GM18508 (cell line): ENCODE measurements at regions not wholly inside any gene's neighbourhood (a gene's known extent, or its start where the extent isn't known, plus 50 kb on each side); places are given as distances from the start of the nearest gene placed in this dataset.

Source experiments
- ATAC-seq: cut with Tn5 transposase; IDR thresholded peaks from one replicate; pipeline ENCODE4 v1.9.1; 2021; ENCODE audit warnings: moderate number of reproducible peaks; ENCODE audit not compliant: insufficient read depth, unreplicated experiment

DNA sequence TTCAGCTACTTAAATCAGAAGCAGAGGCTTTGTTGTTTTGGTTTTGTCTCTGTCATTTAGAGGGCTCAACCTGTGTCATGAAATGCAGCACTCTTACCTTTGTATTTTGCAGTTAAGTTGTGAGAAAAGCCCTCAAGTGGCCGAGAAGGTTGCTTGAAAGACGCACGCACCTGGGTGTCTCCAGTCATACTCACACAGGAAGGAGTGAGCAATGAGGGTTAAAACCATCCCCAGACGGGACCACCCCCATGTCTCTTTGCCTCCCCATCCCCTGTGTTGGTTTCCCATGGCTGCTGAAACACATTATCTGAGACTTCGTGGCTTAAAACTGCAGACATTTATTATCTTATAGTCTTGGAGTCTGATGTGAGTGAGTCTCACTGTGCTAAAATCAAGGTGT lies 376.1 kb upstream of the CFAP20DC start:
- ATAC-seq: no peak

DNA sequence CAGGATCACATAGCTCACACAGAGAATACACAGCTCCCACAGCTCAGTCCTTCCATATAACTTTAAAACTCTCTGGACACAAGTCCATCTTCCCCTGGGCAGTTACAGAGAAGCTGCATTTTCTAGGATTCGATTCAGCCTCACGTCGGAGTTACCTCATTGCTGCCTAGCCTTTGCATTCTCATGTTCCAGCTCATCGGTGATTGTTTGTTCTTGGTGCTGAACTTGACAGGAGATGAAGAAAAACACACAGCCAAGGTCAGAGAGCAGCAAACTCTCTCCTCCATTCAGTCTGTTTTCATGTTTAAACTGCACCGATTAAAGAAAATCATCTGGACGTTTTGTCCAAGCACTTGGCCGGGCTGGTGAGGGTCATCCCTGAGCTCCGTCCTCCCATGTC lies 375.5 kb upstream of the CFAP20DC start:
- no peak for ATAC-seq

DNA sequence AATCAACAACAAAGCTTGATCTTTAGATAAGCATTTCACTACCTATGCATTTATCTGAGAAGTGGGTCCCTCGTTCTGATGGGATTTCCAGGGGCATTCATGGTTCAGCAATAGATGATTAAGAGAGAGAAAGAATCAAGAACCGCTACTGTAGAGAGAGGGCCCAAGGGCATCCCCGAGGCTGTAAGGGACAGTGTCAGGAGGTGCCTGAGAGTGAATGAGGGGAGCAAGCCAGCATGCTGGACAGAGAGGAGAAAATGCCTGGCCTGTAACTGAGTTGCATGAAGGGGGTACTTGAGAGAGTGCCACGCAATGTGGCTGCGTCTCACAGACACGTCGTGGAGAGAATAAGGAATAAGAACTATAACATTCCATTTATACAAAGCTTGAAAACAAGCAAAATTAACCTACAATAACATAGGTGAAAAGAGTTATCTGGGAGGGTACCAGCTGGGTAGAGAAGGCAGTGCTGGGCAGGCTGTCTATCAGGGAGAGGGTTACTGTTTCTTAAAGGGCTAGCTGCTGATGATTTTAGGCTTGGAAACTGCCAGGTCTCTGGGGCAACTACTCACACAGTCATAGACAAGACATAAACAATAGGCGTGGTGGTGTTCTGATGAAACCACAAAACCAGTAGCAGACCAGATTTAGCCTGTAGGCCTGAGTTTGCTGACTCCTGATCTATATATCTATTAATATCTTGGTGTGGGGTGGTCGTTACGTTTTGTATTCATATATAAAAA lies 374.6 kb upstream of the CFAP20DC start:
- no peak for ATAC-seq

DNA sequence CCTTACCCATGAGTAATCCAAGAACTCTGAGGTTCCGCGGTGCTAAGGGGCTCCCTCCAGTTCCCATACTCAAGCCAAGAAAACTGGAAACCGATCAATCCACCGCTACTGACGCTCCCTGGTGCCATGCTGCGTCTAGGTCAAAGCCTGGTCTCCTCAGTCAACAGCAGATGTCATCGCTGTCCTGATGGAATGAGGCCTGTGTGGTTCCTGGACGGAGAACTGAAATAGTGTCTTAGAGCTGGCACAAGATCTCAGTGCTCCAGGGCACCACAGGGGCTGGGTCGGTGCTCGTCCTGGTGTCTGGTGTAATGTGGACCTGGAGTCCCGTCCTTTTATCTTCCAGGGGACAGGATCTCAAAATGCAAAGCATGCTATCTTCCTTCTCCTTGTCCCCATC lies 373.9 kb upstream of the CFAP20DC start:
- ATAC-seq: no peak

DNA sequence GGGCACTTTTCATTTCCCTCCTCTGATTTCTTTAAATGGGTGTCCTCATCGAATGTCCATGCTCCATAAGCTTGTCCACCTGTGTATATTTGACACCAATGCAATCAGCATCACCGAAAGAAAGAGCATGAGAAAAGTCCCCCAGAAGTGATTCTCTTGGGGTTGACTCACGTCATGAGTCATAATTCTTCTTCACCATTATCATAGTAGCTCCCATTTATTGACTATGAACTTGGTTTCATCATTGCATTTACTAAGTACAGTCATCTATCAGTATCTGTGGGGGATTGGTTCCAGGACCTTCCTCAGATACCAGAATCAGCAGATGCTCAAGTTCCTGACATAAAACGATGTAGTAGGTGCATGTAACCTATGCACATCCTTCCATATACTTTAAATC lies 372.5 kb upstream of the CFAP20DC start:
- ATAC-seq: no peak

DNA sequence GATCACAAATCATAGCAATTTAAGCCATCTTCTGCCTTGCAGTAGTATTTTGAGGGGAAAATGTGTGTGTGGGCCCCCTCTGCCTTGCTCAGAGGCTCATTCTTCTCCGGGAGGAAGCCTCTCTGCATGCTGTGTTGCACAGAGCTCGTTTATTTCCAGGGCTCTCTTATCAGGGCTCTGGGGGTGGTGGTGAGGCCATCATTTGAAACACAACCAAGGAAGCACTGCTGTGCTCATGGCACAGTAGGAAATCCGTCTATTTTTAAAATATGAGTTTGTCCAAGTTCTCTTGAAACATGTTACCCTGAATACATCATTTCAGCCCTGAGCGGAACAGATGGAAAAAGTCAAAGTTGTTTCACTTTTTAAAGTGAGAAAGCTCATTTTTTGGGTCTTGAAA lies 369.0 kb upstream of the CFAP20DC start:
- no peak for ATAC-seq

DNA sequence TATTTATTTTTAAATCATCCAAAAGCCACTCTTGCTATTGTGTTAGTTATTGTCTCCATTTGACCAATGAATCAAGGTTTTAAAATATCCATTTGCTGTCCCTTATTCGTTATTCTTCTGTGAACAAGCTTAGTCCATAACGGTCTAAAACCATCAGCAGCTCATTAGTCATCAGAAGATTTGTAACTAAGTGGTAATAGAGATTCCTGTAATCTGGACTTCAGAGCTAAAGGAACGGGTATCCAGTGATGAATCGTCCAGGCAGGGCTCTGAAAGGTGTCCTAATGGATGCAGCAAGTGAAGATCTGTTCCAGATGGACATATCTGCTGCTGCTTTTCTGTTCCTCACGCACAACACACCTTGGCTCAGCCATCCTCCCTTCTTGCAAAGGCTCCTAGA lies 362.7 kb upstream of the CFAP20DC start:
- no peak for ATAC-seq

DNA sequence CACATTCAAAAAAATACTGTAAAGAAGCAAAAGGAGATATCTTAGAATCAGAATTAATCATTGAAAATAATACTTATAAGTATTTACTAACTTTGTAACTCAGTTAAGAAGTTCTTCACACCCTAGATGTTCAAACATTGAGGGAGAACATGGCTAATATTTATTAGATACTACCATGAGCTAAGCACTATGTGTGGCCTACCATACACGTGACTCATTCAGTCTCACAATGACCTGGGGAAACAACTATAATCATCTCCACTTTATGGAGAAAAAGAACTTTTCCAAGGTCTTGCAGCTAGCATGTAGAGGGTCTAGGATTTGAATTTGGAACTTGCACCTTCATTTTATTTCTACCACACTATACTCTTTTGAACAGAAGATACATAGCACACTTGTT lies 361.9 kb upstream of the CFAP20DC start:
- ATAC-seq: no peak

DNA sequence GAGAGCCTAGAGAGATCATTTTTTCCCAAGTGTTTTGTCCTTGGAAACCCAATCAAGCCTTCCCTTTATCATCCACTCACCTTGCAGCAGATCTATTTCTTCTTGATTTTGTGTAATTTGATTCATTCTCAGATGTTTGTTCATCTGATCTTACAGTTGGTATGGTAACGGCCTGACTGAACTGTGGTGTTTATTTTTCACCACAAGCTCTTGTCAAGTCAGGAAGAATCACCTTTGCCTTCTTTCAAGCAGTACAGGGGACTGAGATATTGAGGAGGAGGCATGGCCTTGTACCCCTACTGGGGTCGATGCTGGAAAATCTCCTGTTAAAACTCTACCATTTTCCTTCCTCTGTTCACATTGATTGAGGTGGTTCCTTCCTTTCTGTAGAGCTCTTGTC lies 361.4 kb upstream of the CFAP20DC start:
- no peak for ATAC-seq

DNA sequence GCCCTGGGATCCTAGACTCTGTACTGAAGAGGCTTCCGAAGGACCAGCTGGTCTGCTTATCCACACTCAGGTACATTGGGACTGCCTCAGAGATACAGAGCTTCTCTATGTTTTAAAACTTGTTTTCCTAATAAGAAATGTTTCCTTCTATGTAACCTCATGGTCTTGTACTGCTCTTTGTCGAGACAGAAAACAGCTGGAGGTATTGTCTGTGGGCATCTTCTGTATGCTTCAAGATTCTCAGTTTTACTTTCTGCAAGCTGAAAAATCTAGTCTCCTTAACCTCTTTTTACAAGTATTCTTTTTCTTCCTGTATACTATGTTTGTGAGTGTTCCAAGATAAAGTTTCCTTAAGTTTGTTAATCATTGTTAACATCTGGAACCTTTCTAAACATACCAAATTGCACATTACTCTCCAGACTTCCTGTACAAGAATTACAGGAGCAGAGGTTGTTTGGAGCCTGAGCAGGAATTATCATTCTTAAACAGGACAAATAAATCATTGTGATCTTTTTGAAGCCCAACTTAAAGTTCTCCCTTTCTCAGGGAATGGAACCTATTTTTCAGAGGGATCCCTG lies 358.3 kb upstream of the CFAP20DC start:
- ATAC-seq: no peak

DNA sequence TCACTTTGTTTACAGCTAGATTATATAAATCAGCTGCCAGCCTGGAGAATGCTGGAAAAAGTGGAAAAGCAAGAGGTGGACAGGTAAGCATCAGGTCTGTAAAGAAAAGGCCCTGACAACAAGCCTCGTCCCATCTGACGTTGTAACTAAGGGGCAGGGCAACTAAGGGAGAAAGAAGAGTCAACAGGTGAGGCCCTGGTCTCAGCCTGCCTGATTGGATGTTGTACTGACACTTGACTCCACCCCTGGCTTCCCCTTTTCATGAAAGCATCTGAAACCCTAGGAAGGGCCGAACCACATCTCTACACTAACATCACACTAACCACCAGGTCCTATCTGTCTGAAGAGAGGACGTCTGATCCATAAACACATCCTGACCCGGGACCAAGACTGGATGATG lies 357.6 kb upstream of the CFAP20DC start:
- ATAC-seq: no peak

DNA sequence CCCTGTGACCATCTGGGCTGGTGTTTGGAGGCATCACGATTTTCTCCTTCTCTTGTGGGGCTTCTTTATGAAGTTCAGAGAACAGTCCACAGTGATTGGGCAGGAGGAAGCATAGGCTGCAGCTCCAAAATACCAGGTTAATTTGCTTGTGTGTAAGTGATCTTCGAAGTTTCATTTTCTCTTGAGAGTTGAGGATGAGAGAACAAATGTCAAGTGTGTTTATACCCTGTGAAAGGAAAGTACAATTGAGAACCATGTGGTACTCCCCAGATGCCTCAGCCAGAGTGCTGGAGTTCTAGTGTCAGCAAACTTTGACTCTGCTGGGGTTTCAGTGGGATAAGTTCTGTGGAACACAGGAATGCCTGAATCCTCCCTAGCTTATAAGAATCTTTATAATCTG lies 357.1 kb upstream of the CFAP20DC start:
- no peak for ATAC-seq

DNA sequence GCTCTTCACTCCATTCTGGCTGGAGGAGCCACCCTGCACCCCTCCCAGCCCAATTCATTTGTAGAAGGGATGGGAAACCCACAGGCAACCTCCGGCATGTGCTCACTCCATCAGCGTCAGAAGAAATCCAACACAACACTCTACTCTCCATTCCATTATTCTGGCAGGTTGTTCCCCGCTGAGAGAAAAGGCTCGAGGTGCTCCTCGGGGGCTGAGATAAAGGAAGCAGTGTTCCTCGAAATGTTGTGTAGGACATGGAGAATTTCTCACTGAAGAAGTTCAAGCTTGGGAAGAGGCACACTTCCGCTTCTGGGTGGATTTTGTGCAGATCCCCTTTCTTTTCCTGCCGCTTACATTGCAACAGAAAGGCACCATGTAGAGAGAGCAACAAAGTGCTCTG lies 355.0 kb upstream of the CFAP20DC start:
- ATAC-seq: no peak

DNA sequence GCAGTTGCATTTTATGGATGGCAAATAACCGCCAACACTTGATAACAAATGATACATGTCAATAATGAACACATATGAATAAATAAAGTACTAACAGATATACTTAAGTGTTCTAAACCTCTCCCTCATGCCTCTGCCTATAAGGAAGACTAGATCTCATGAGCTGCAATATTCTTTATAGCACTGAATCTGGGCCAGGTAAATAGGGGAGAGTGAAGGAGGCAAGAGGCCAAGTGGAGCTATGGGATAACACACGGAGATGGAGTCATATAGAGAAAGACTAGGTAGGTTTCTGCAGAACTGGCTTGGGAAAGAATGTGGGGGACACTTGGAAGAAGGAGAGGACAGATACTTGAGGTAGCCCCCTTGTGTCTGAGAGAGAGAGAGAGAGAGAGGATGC lies 354.2 kb upstream of the CFAP20DC start:
- no peak for ATAC-seq

DNA sequence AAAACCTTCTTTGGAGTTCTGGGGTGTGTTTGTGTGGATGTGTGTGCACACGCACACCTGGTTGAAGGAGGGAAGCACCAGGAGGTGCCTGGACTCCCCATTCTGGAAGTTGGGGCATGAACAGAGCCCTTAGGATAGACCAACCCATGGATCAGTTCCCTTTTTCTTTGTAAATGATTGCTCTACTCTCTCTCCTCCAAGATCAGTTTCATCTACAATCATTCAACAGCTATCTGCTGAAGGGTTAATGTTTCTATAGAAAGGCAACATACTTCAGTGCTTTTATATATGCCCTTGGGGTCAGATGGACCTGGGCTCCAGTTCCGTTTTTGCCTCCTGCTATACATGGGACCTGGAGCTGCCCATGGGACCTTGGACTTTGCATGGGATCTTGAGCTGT lies 352.1 kb upstream of the CFAP20DC start:
- ATAC-seq: no peak

DNA sequence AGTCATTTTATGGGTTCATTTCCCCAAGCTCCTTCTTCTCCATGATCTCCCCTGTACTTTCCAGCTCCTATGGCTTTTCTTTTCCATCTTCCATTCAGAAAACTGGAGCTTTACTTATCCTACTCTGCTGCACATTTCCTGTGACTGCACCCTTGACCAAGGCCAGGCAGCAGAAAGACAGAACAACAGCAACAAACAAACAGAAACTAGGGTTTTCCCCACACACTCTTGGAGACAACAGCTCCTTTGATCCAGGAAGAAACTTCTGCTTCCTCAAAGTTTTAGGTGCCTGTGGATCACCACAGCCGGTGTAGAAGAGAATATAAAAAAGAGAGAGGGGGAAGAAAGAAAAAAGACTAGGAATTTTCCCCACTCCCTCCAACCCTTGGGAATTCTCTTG lies 342.3 kb upstream of the CFAP20DC start:
- ATAC-seq: no peak

DNA sequence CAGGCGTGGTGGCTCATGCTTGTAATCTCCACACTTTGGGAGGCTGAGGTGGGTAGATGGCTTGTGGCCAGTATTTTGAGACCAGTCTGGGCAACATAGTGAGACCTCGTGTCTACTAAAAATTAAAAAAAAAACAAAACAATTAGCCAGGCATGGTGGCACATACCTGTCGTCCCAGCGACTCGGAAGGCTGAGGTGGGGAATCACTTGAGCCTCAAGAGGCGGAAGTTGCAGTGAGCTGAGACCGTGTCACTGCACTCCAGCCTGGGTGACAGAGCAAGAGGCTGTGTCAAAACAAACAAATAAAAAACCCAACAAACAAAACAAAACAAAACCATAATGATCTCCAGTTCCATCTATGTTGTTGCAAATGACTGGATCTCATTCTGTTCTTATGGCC lies 341.3 kb upstream of the CFAP20DC start:
- ATAC-seq: no peak

DNA sequence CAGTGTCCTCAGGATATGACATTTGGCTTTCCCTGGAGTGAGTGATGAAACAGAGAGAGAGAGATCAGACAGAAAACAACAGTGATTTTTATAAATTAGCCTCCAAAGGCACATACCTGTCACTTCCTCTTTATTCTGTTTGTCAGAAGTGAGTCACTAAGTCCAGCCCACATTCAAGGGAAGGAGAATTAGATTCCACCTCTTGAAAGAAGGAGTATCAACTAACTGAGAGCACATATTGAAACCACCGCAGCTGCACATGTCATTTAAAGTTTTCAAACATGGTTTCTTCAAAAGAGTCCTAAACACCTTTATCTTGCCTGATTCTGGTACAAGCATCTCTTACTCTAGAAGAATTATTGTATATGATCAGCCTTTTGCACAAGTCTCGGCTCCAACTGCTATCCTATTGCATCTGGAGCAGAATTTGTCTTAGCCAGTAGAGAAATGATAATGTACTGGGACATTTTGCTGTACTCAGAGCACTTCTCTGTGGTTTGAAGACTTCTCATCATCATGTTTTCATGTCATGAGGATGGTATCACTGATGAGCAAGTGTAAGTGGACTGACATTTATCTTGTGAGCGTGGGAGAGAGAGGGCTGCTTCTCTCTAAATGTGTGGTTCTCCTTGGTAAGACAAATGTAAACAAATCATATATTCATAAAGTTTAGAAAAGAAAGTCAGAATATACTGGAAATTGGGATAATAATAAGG lies 338.9 kb upstream of the CFAP20DC start:
- ATAC-seq: no peak

DNA sequence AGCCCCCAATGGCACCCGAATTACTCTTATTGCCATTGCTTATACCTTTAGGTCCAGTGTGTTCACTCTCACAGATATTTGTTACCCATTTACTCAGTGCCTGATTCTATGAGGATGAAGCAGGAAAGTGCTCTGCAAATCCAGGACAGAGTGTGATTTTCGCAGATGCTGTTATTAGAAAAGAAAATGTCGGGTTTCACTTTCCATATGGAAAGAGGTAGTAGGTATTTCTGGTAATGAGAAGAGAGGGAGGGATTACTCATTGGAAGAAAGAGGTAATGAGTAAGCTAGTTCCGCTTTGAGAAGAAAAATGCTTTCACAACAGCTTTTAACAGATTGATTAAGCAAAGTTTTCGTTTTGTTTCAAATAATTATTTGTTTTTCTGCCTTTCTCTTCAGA lies 336.3 kb upstream of the CFAP20DC start:
- ATAC-seq: peak; percentile 87

DNA sequence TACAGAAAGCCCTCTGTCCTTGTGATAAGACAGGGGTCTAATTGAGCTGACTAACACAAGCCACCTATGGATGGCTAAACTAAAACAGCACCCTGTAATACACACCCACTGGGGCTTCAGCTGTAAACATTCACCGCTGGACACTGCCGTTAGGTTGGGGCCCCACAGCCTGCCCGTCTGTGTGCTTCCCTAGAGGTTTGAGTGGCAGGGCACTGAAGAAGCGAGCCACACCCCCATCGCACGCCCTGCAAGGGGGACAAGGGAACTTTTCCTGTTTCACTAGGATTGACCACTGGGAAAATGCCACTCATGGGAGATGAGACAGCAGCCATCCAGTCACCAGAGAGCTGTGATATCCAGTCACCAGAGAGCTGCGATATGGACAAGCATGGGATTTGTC lies 335.7 kb upstream of the CFAP20DC start:
- ATAC-seq: no peak

DNA sequence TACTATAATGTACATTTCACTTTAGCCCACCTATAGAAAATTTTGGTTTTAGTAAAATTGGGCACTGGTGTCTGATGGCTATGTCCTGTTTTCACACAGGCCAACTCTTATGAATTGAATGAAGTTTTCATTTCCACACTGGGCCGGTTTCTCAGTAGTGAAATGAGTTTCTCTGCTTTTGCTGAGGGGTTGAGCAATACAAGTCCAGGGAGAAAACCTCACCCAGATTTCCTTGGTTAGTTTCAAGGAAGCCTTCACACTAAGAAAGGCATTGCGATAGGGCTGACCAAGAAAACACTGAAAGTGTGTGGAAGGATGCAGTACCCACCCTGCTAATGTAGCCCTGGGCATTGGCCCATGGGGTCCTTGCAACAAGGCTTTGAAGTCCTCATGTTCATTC lies 331.5 kb upstream of the CFAP20DC start:
- peak; percentile 46 for ATAC-seq

DNA sequence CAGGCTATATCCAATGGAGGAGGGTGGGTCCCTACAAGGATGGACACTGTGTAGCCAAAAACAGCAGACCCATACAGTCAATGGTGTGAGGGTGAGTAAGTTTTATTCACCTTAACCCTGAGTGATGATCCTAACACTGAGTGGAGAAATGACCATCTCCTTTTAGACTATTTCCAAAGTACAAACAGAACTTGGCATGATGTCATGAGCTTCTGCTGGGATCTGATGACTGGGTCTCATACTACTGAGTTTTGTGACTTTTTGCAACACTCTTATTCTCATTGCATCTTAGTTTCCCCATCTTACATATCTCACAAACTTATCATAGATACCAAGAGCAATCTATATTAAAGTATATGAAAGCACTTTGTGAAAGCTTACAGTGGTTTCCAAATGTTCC lies 330.3 kb upstream of the CFAP20DC start:
- no peak for ATAC-seq
